ENCODE measurements at regions not wholly inside any gene's neighbourhood (a gene's known extent, or its start where the extent isn't known, plus 50 kb on each side); places are given as distances from the start of the nearest gene placed in this dataset.
"Not testable (repeated sequence)": the region's sequence is repeated elsewhere in the genome, so short reads cannot be mapped to it uniquely, and the experiment has no call there.

- no peaks in the 10 kb centered on the region for H3K4me1 ChIP-seq (ENCODE audit: control insufficient read depth in 3 of 3, insufficient read depth in 2 of 3, low read depth in 1 of 3, low read length in 2 of 3)
- FAIRE-seq (no peak), DNase-seq (no peak)
- H3K27ac ChIP-seq (ENCODE audit: low read depth in 1 of 3, low read length in 2 of 3), result no peak overlapping the region
- no peaks in the 10 kb centered on the region for H3K9me3 ChIP-seq (ENCODE audit: control insufficient read depth in 2 of 2, insufficient read depth in 1 of 2, low read depth in 1 of 2, low read length in 1 of 2)
- H3K36me3 ChIP-seq (ENCODE audit: control insufficient read depth in 3 of 3, insufficient read depth in 2 of 3, low read depth in 1 of 3, low read length in 3 of 3), result no peaks in the 10 kb centered on the region
- no peak overlapping the region for H3K4me3 ChIP-seq (ENCODE audit: low read depth in 1 of 3, low read length in 3 of 3)
- no peaks in the 10 kb centered on the region for H3K27me3 ChIP-seq (ENCODE audit: control insufficient read depth in 3 of 3, insufficient read depth in 3 of 3, low read length in 3 of 3)
Observed at GRCh38 chr13:82176751-82177150, 1705.5 kb downstream of the SLITRK1 start.

GRCh38 chr13:82165396-82166174 lies 1716.7 kb downstream of the SLITRK1 start:
- no peak overlapping the region for H3K27ac ChIP-seq (ENCODE audit: low read depth in 1 of 3, low read length in 2 of 3)
- no peak for FAIRE-seq
- H3K9me3 ChIP-seq (ENCODE audit: control insufficient read depth in 2 of 2, insufficient read depth in 1 of 2, low read depth in 1 of 2, low read length in 1 of 2), result peaks cover 0 to 18% of the 10 kb centered on the region in 2 donors
- H3K4me1 ChIP-seq (ENCODE audit: control insufficient read depth in 3 of 3, insufficient read depth in 2 of 3, low read depth in 1 of 3, low read length in 2 of 3), result no peaks in the 10 kb centered on the region
- WGBS, 3 donors, result 88 to 91% (median 89%) methylated on average over 15 to 18 of the region's 18 CpGs
- H3K4me3 ChIP-seq (ENCODE audit: low read depth in 1 of 3, low read length in 3 of 3), result no peak overlapping the region
- no peak for DNase-seq
- H3K27me3 ChIP-seq (ENCODE audit: control insufficient read depth in 3 of 3, insufficient read depth in 3 of 3, low read length in 3 of 3), result no peaks in the 10 kb centered on the region
- H3K36me3 ChIP-seq (ENCODE audit: control insufficient read depth in 3 of 3, insufficient read depth in 2 of 3, low read depth in 1 of 3, low read length in 3 of 3), result no peaks in the 10 kb centered on the region

- not testable (repeated sequence) for DNase-seq, FAIRE-seq
Observed at GRCh38 chr13:82164780-82165395, 1717.4 kb downstream of the SLITRK1 start.

GRCh38 chr13:82147526-82147925 lies 1734.7 kb downstream of the SLITRK1 start:
- Histone ChIP-seq H3K4me1 (ENCODE audit: control insufficient read depth in 3 of 3, insufficient read depth in 2 of 3, low read depth in 1 of 3, low read length in 2 of 3) (no peaks in the 10 kb centered on the region), H3K36me3 (ENCODE audit: control insufficient read depth in 3 of 3, insufficient read depth in 2 of 3, low read depth in 1 of 3, low read length in 3 of 3) (no peaks in the 10 kb centered on the region), H3K27me3 (ENCODE audit: control insufficient read depth in 3 of 3, insufficient read depth in 3 of 3, low read length in 3 of 3) (no peaks in the 10 kb centered on the region), H3K4me3 (ENCODE audit: low read depth in 1 of 3, low read length in 3 of 3) (no peak overlapping the region), H3K9me3 (ENCODE audit: control insufficient read depth in 2 of 2, insufficient read depth in 1 of 2, low read depth in 1 of 2, low read length in 1 of 2) (no peaks in the 10 kb centered on the region), H3K27ac (ENCODE audit: low read depth in 1 of 3, low read length in 2 of 3) (no peak overlapping the region)
- FAIRE-seq, result no peak
- DNase-seq, result no peak

More at GRCh38 chr13:82164780-82165395, 1717.4 kb downstream of the SLITRK1 start:
- H3K36me3 ChIP-seq (ENCODE audit: control insufficient read depth in 3 of 3, insufficient read depth in 2 of 3, low read depth in 1 of 3, low read length in 3 of 3); H3K27me3 ChIP-seq (ENCODE audit: control insufficient read depth in 3 of 3, insufficient read depth in 3 of 3, low read length in 3 of 3); H3K27ac ChIP-seq (ENCODE audit: low read depth in 1 of 3, low read length in 2 of 3); H3K4me3 ChIP-seq (ENCODE audit: low read depth in 1 of 3, low read length in 3 of 3); H3K4me1 ChIP-seq (ENCODE audit: control insufficient read depth in 3 of 3, insufficient read depth in 2 of 3, low read depth in 1 of 3, low read length in 2 of 3): not testable (repeated sequence)
- H3K9me3 ChIP-seq (ENCODE audit: control insufficient read depth in 2 of 2, insufficient read depth in 1 of 2, low read depth in 1 of 2, low read length in 1 of 2), result peaks cover 0 to 18% of the 10 kb centered on the region in 2 donors
- WGBS, 3 donors, result 90 to 94% (median 92%) methylated on average over 28 to 31 of the region's 31 CpGs

GRCh38 chr13:82136880-82137279 lies 1745.4 kb downstream of the SLITRK1 start:
- no peak overlapping the region for H3K4me3 ChIP-seq (ENCODE audit: low read depth in 1 of 3, low read length in 3 of 3)
- H3K36me3 ChIP-seq (ENCODE audit: control insufficient read depth in 3 of 3, insufficient read depth in 2 of 3, low read depth in 1 of 3, low read length in 3 of 3), result no peaks in the 10 kb centered on the region
- no peaks in the 10 kb centered on the region for H3K27me3 ChIP-seq (ENCODE audit: control insufficient read depth in 3 of 3, insufficient read depth in 3 of 3, low read length in 3 of 3)
- WGBS, 3 donors, result 59 to 70% (median 64%) methylated on average over 2 of the region's 2 CpGs
- no peak for DNase-seq
- no peaks in the 10 kb centered on the region for H3K4me1 ChIP-seq (ENCODE audit: control insufficient read depth in 3 of 3, insufficient read depth in 2 of 3, low read depth in 1 of 3, low read length in 2 of 3)
- no peak overlapping the region for H3K27ac ChIP-seq (ENCODE audit: low read depth in 1 of 3, low read length in 2 of 3)
- FAIRE-seq, result no peak
- H3K9me3 ChIP-seq (ENCODE audit: control insufficient read depth in 2 of 2, insufficient read depth in 1 of 2, low read depth in 1 of 2, low read length in 1 of 2), result no peaks in the 10 kb centered on the region

- Histone ChIP-seq H3K27ac (ENCODE audit: low read depth in 1 of 3, low read length in 2 of 3) (no peak overlapping the region), H3K27me3 (ENCODE audit: control insufficient read depth in 3 of 3, insufficient read depth in 3 of 3, low read length in 3 of 3) (no peaks in the 10 kb centered on the region), H3K9me3 (ENCODE audit: control insufficient read depth in 2 of 2, insufficient read depth in 1 of 2, low read depth in 1 of 2, low read length in 1 of 2) (no peaks in the 10 kb centered on the region), H3K4me3 (ENCODE audit: low read depth in 1 of 3, low read length in 3 of 3) (no peak overlapping the region), H3K36me3 (ENCODE audit: control insufficient read depth in 3 of 3, insufficient read depth in 2 of 3, low read depth in 1 of 3, low read length in 3 of 3) (no peaks in the 10 kb centered on the region), H3K4me1 (ENCODE audit: control insufficient read depth in 3 of 3, insufficient read depth in 2 of 3, low read depth in 1 of 3, low read length in 2 of 3) (no peaks in the 10 kb centered on the region)
- FAIRE-seq (no peak), DNase-seq (no peak)
- WGBS, 3 donors, result 15 to 27% (median 20%) methylated on average over 1 of the region's 1 CpG
Observed at GRCh38 chr13:82129281-82129680, 1753.0 kb downstream of the SLITRK1 start.

- DNase-seq (no peak), FAIRE-seq (no peak)
- Histone ChIP-seq H3K9me3 (ENCODE audit: control insufficient read depth in 2 of 2, insufficient read depth in 1 of 2, low read depth in 1 of 2, low read length in 1 of 2) (no peaks in the 10 kb centered on the region), H3K36me3 (ENCODE audit: control insufficient read depth in 3 of 3, insufficient read depth in 2 of 3, low read depth in 1 of 3, low read length in 3 of 3) (no peaks in the 10 kb centered on the region), H3K4me1 (ENCODE audit: control insufficient read depth in 3 of 3, insufficient read depth in 2 of 3, low read depth in 1 of 3, low read length in 2 of 3) (no peaks in the 10 kb centered on the region), H3K4me3 (ENCODE audit: low read depth in 1 of 3, low read length in 3 of 3) (no peak overlapping the region), H3K27ac (ENCODE audit: low read depth in 1 of 3, low read length in 2 of 3) (no peak overlapping the region), H3K27me3 (ENCODE audit: control insufficient read depth in 3 of 3, insufficient read depth in 3 of 3, low read length in 3 of 3) (no peaks in the 10 kb centered on the region)
- 79 to 83% (median 80%) methylated on average over 5 of the region's 5 CpGs for WGBS, 3 donors
Observed at GRCh38 chr13:82118589-82118988, 1763.7 kb downstream of the SLITRK1 start.

GRCh38 chr13:82116422-82116989 lies 1765.8 kb downstream of the SLITRK1 start:
- WGBS, 3 donors, result 78 to 92% (median 86%) methylated on average over 1 of the region's 1 CpG
- DNase-seq (no peak), FAIRE-seq (no peak)
- Histone ChIP-seq H3K36me3 (ENCODE audit: control insufficient read depth in 3 of 3, insufficient read depth in 2 of 3, low read depth in 1 of 3, low read length in 3 of 3) (no peaks in the 10 kb centered on the region), H3K4me1 (ENCODE audit: control insufficient read depth in 3 of 3, insufficient read depth in 2 of 3, low read depth in 1 of 3, low read length in 2 of 3) (no peaks in the 10 kb centered on the region), H3K27ac (ENCODE audit: low read depth in 1 of 3, low read length in 2 of 3) (no peak overlapping the region), H3K27me3 (ENCODE audit: control insufficient read depth in 3 of 3, insufficient read depth in 3 of 3, low read length in 3 of 3) (no peaks in the 10 kb centered on the region), H3K4me3 (ENCODE audit: low read depth in 1 of 3, low read length in 3 of 3) (no peak overlapping the region), H3K9me3 (ENCODE audit: control insufficient read depth in 2 of 2, insufficient read depth in 1 of 2, low read depth in 1 of 2, low read length in 1 of 2) (no peaks in the 10 kb centered on the region)

Data from small intestine (tissue), 7 donors.